ENCODE measurements at regions not wholly inside any gene's neighbourhood (a gene's known extent, or its start where the extent isn't known, plus 50 kb on each side); places are given as distances from the start of the nearest gene placed in this dataset.

- TF ChIP-seq, protein P1, sequence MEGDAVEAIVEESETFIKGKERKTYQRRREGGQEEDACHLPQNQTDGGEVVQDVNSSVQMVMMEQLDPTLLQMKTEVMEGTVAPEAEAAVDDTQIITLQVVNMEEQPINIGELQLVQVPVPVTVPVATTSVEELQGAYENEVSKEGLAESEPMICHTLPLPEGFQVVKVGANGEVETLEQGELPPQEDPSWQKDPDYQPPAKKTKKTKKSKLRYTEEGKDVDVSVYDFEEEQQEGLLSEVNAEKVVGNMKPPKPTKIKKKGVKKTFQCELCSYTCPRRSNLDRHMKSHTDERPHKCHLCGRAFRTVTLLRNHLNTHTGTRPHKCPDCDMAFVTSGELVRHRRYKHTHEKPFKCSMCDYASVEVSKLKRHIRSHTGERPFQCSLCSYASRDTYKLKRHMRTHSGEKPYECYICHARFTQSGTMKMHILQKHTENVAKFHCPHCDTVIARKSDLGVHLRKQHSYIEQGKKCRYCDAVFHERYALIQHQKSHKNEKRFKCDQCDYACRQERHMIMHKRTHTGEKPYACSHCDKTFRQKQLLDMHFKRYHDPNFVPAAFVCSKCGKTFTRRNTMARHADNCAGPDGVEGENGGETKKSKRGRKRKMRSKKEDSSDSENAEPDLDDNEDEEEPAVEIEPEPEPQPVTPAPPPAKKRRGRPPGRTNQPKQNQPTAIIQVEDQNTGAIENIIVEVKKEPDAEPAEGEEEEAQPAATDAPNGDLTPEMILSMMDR (IDR thresholded peaks at IDR 0.05): no peak
- Histone ChIP-seq H3K4me2 (ENCODE audit: low read length) (no peak overlapping the region), H3K27me3 (ENCODE audit: control insufficient read depth, insufficient read depth, low read length) (no peaks in the 10 kb centered on the region), H2AFZ (no peak overlapping the region), H3K4me1 (no peaks in the 10 kb centered on the region), H3K27ac (no peak overlapping the region), H3K79me2 (no peaks in the 10 kb centered on the region), H3K9me3 (ENCODE audit: control insufficient read depth, low read length) (no peaks in the 10 kb centered on the region), H3K9ac (no peak overlapping the region), H3K4me3 (ENCODE audit: low read depth, low read length) (no peak overlapping the region), H3K36me3 (ENCODE audit: control insufficient read depth, insufficient read depth, low read length) (no peaks in the 10 kb centered on the region)
Observed at GRCh38 chr10:62705789-62706188, 98.7 kb upstream of the ADO start.

DNA sequence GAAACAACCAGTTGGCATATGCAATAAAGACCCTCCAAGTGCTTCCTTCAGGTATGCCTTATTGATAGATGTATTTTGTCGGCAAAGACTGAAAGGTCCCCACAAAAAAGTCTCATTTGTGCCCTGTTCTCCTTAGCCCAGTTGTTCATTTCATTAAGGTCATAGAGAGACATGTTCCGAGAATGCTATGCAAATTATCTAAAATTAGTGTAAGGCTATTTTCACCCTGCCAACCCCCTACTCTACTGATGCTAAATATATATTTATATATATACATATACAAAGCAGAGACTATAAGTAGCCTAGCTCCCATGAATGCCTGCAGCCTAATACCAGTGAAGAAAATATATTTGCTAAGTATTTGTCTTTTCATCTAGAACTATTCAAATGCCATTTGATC, 96.7 kb upstream of the ADO start:
- Histone ChIP-seq H3K9ac (no peak overlapping the region), H3K27me3 (ENCODE audit: control insufficient read depth, insufficient read depth, low read length) (no peaks in the 10 kb centered on the region), H3K4me2 (ENCODE audit: low read length) (no peak overlapping the region), H3K36me3 (ENCODE audit: control insufficient read depth, insufficient read depth, low read length) (no peaks in the 10 kb centered on the region), H3K4me1 (no peaks in the 10 kb centered on the region), H2AFZ (no peak overlapping the region), H3K27ac (no peak overlapping the region), H3K79me2 (no peaks in the 10 kb centered on the region), H3K4me3 (ENCODE audit: low read depth, low read length) (no peak overlapping the region), H3K9me3 (ENCODE audit: control insufficient read depth, low read length) (no peaks in the 10 kb centered on the region)
- TF ChIP-seq, protein P1 (IDR thresholded peaks at IDR 0.05): no peak

DNA sequence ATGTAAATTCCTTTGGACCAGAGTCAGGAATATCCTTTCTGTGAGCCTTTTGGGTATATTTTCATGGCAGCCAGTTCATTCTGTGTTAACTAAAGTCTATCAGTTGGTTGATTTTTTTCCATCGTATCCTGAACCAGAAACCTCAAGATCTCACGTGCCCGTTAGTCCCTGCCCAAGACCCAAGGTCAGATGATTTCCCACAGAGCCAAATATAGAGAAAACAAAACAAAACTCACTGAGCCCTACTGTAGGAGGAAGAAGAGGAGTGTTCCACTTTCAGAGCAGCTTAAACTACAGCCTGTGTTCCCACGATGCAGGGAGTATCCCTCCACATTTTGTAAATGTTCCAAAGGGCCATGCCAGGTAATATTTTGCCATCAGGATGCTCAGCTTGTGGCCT, 96.0 kb upstream of the ADO start:
- H3K9me3 ChIP-seq (ENCODE audit: control insufficient read depth, low read length): no peaks in the 10 kb centered on the region
- H3K4me1 ChIP-seq: no peaks in the 10 kb centered on the region
- H3K4me2 ChIP-seq (ENCODE audit: low read length): no peak overlapping the region
- no peak overlapping the region for H3K9ac ChIP-seq
- H3K79me2 ChIP-seq: no peaks in the 10 kb centered on the region
- TF ChIP-seq, protein P1 (IDR thresholded peaks at IDR 0.05): no peak
- no peak overlapping the region for H3K27ac ChIP-seq
- H3K36me3 ChIP-seq (ENCODE audit: control insufficient read depth, insufficient read depth, low read length): no peaks in the 10 kb centered on the region
- H3K4me3 ChIP-seq (ENCODE audit: low read depth, low read length): no peak overlapping the region
- H3K27me3 ChIP-seq (ENCODE audit: control insufficient read depth, insufficient read depth, low read length): no peaks in the 10 kb centered on the region
- H2AFZ ChIP-seq: no peak overlapping the region

GRCh38 chr10:62709200-62709599, 95.3 kb upstream of the ADO start:
- H3K4me3 ChIP-seq (ENCODE audit: low read depth, low read length): no peak overlapping the region
- no peaks in the 10 kb centered on the region for H3K27me3 ChIP-seq (ENCODE audit: control insufficient read depth, insufficient read depth, low read length)
- no peaks in the 10 kb centered on the region for H3K9me3 ChIP-seq (ENCODE audit: control insufficient read depth, low read length)
- no peak overlapping the region for H3K4me2 ChIP-seq (ENCODE audit: low read length)
- TF ChIP-seq, protein P1 (IDR thresholded peaks at IDR 0.05): no peak
- no peaks in the 10 kb centered on the region for H3K79me2 ChIP-seq
- no peak overlapping the region for H3K9ac ChIP-seq
- H2AFZ ChIP-seq: no peak overlapping the region
- no peaks in the 10 kb centered on the region for H3K36me3 ChIP-seq (ENCODE audit: control insufficient read depth, insufficient read depth, low read length)
- H3K27ac ChIP-seq: no peak overlapping the region
- no peaks in the 10 kb centered on the region for H3K4me1 ChIP-seq

GRCh38 chr10:62710182-62710581, 94.3 kb upstream of the ADO start:
- Histone ChIP-seq H3K4me2 (ENCODE audit: low read length) (no peak overlapping the region), H3K4me1 (no peaks in the 10 kb centered on the region), H3K27ac (no peak overlapping the region), H3K9ac (no peak overlapping the region), H3K4me3 (ENCODE audit: low read depth, low read length) (no peak overlapping the region), H3K27me3 (ENCODE audit: control insufficient read depth, insufficient read depth, low read length) (no peaks in the 10 kb centered on the region), H3K79me2 (no peaks in the 10 kb centered on the region), H3K36me3 (ENCODE audit: control insufficient read depth, insufficient read depth, low read length) (no peaks in the 10 kb centered on the region), H2AFZ (no peak overlapping the region), H3K9me3 (ENCODE audit: control insufficient read depth, low read length) (no peaks in the 10 kb centered on the region)
- TF ChIP-seq, protein P1 (IDR thresholded peaks at IDR 0.05): no peak
